ENCODE measurements at regions not wholly inside any gene's neighbourhood (a gene's known extent, or its start where the extent isn't known, plus 50 kb on each side); places are given as distances from the start of the nearest gene placed in this dataset.

DNA sequence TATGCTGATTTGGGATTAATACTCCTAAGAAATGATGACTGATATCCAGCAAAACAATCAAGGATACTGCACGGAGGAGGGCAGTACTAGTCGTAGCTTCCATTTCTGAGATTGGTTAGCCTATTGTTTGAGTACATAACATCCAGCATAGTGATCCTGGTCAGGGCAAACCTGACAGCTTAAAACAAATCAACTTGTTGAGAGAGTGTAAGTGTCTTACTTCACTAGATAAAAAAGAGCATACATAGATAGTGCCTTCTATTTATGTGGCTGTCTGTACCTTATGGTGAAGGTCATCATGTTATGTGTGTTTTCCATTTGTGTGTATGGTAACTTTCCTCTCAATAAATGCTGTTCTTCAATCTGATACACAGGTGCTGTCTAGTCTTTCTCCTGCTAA is 228.4 kb downstream of the PTGER3 start:
- Histone ChIP-seq H3F3A (ENCODE audit: low read depth) (no peaks in the 10 kb centered on the region), H4K20me1 (ENCODE audit: insufficient read depth, low read length, poor library complexity, severe bottlenecking) (no peaks in the 10 kb centered on the region), H3K36me3 (ENCODE audit: insufficient read depth, low read length) (no peaks in the 10 kb centered on the region), H3K9me3 (ENCODE audit: insufficient read depth, low read depth, low read length) (no peaks in the 10 kb centered on the region), H3K79me2 (ENCODE audit: insufficient read depth, low read length) (no peaks in the 10 kb centered on the region), H2AFZ (ENCODE audit: low read length) (no peak overlapping the region), H3K4me2 (ENCODE audit: low read depth, low read length, poor library complexity, severe bottlenecking) (no peak overlapping the region), H3K9ac (ENCODE audit: low read depth, low read length, poor library complexity, severe bottlenecking) (no peak overlapping the region), H3K4me1 (ENCODE audit: insufficient read depth, low read length, poor library complexity, severe bottlenecking) (no peaks in the 10 kb centered on the region), H3K4me3 (ENCODE audit: low read length, poor library complexity, severe bottlenecking) (no peak overlapping the region), H3K9me2 (replicated peaks; ENCODE audit: low read depth, low read length) (no peaks in the 10 kb centered on the region), H3K27me3 (ENCODE audit: insufficient read depth, low read length, poor library complexity, severe bottlenecking) (no peaks in the 10 kb centered on the region)
- no peak for TF ChIP-seq EZH2phosphoT487 (IDR thresholded peaks at IDR 0.05; ENCODE audit: borderline replicate concordance)
- TF ChIP-seq, protein P1, sequence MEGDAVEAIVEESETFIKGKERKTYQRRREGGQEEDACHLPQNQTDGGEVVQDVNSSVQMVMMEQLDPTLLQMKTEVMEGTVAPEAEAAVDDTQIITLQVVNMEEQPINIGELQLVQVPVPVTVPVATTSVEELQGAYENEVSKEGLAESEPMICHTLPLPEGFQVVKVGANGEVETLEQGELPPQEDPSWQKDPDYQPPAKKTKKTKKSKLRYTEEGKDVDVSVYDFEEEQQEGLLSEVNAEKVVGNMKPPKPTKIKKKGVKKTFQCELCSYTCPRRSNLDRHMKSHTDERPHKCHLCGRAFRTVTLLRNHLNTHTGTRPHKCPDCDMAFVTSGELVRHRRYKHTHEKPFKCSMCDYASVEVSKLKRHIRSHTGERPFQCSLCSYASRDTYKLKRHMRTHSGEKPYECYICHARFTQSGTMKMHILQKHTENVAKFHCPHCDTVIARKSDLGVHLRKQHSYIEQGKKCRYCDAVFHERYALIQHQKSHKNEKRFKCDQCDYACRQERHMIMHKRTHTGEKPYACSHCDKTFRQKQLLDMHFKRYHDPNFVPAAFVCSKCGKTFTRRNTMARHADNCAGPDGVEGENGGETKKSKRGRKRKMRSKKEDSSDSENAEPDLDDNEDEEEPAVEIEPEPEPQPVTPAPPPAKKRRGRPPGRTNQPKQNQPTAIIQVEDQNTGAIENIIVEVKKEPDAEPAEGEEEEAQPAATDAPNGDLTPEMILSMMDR (conservative IDR thresholded peaks at IDR 0.05; ENCODE audit: low read length): no peak

DNA sequence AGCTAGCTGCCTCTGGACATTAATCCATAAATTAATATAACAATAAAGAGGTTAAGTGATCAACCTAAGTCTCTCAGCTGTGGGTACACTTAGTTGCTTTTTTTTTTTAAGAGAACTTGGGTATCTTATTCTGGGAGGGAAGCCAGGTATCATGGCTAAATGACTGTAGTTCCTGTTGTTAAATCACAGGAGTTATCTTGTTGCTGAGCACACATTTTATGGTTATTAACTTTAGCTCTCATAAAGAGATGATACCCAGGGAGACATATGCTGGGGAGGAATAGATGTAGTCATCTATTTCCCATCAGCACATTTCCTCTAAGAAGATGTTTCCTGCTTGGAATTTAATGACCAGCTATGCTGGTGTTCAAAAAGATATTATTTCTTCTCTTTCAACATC is 227.8 kb downstream of the PTGER3 start:
- Histone ChIP-seq H3K9me3 (ENCODE audit: insufficient read depth, low read depth, low read length) (no peaks in the 10 kb centered on the region), H3K4me1 (ENCODE audit: insufficient read depth, low read length, poor library complexity, severe bottlenecking) (no peaks in the 10 kb centered on the region), H3K9me2 (replicated peaks; ENCODE audit: low read depth, low read length) (no peaks in the 10 kb centered on the region), H4K20me1 (ENCODE audit: insufficient read depth, low read length, poor library complexity, severe bottlenecking) (no peaks in the 10 kb centered on the region), H3K4me2 (ENCODE audit: low read depth, low read length, poor library complexity, severe bottlenecking) (no peak overlapping the region), H3K79me2 (ENCODE audit: insufficient read depth, low read length) (no peaks in the 10 kb centered on the region), H3K36me3 (ENCODE audit: insufficient read depth, low read length) (no peaks in the 10 kb centered on the region), H3K9ac (ENCODE audit: low read depth, low read length, poor library complexity, severe bottlenecking) (no peak overlapping the region), H3K4me3 (ENCODE audit: low read length, poor library complexity, severe bottlenecking) (no peak overlapping the region), H3K27me3 (ENCODE audit: insufficient read depth, low read length, poor library complexity, severe bottlenecking) (no peaks in the 10 kb centered on the region), H3F3A (ENCODE audit: low read depth) (no peaks in the 10 kb centered on the region), H2AFZ (ENCODE audit: low read length) (no peak overlapping the region)
- no peak for TF ChIP-seq EZH2phosphoT487 (IDR thresholded peaks at IDR 0.05; ENCODE audit: borderline replicate concordance)
- TF ChIP-seq, protein P1 (conservative IDR thresholded peaks at IDR 0.05; ENCODE audit: low read length): no peak

DNA sequence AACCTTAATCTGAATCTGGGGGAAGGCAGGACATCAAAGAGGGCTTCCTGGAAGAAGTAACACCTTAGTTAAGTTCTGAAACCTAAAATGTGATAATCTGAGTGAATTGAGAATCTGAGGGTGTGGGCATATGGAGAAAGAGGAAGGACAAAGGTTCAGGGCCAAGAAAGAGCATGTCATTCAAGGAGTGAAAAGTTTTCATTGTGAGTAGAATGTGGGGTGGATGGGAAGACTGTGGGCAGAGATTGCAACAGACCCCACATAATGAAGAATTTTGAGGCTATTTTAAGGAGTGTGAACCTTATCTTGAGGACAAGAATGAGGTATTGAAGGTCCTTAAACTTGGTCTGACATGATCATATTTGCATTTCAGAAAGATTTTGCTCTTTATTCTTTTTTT is 227.2 kb downstream of the PTGER3 start:
- TF ChIP-seq, protein P1 (conservative IDR thresholded peaks at IDR 0.05; ENCODE audit: low read length): no peak
- TF ChIP-seq EZH2phosphoT487 (IDR thresholded peaks at IDR 0.05; ENCODE audit: borderline replicate concordance): no peak
- Histone ChIP-seq H3F3A (ENCODE audit: low read depth) (no peaks in the 10 kb centered on the region), H3K4me2 (ENCODE audit: low read depth, low read length, poor library complexity, severe bottlenecking) (no peak overlapping the region), H2AFZ (ENCODE audit: low read length) (no peak overlapping the region), H3K79me2 (ENCODE audit: insufficient read depth, low read length) (no peaks in the 10 kb centered on the region), H3K9me2 (replicated peaks; ENCODE audit: low read depth, low read length) (no peaks in the 10 kb centered on the region), H4K20me1 (ENCODE audit: insufficient read depth, low read length, poor library complexity, severe bottlenecking) (no peaks in the 10 kb centered on the region), H3K36me3 (ENCODE audit: insufficient read depth, low read length) (no peaks in the 10 kb centered on the region), H3K4me1 (ENCODE audit: insufficient read depth, low read length, poor library complexity, severe bottlenecking) (no peaks in the 10 kb centered on the region), H3K9ac (ENCODE audit: low read depth, low read length, poor library complexity, severe bottlenecking) (no peak overlapping the region), H3K9me3 (ENCODE audit: insufficient read depth, low read depth, low read length) (no peaks in the 10 kb centered on the region), H3K4me3 (ENCODE audit: low read length, poor library complexity, severe bottlenecking) (no peak overlapping the region), H3K27me3 (ENCODE audit: insufficient read depth, low read length, poor library complexity, severe bottlenecking) (no peaks in the 10 kb centered on the region)
